Endothelial cell of umbilical vein (primary cell): ENCODE measurements at regions not wholly inside any gene's neighbourhood (a gene's known extent, or its start where the extent isn't known, plus 50 kb on each side); places are given as distances from the start of the nearest gene placed in this dataset.

ENCODE experiments used
- EZH2 ChIP-seq: IDR thresholded peaks from 2 replicates; pipeline ENCODE4 v1.6.1; 2012; ENCODE audit warnings: borderline replicate concordance, low read depth, mild to moderate bottlenecking, moderate library complexity, low read length, inconsistent platforms; ENCODE audit not compliant: severe bottlenecking
- FOS ChIP-seq: IDR thresholded peaks from 2 replicates; pipeline ENCODE4 v1.6.1; 2011; ENCODE audit warnings: mild to moderate bottlenecking, low read length, moderate library complexity, borderline replicate concordance; ENCODE audit not compliant: insufficient read depth
- MYC ChIP-seq: IDR thresholded peaks from one replicate; pipeline ENCODE4 v1.6.1; 2011; ENCODE audit warnings: mild to moderate bottlenecking, low read depth, low read length
- POLR2A ChIP-seq: IDR thresholded peaks from 2 replicates; pipeline ENCODE4 v1.6.1; 2012; ENCODE audit warnings: low read depth, mild to moderate bottlenecking, control low read depth, low read length
- POLR2AphosphoS5 ChIP-seq: IDR thresholded peaks from 2 replicates; pipeline ENCODE4 v1.6.1; 2012; ENCODE audit warnings: low read depth, mild to moderate bottlenecking, control low read depth, low read length, moderate library complexity; ENCODE audit not compliant: insufficient read depth
- TF ChIP-seq, protein P1 (sequence below), 2 donors: IDR thresholded peaks; 1 replicate in 1 of 2; 2 replicates in 1 of 2; pipeline ENCODE4 v1.5.1; 2011; ENCODE audit warnings: low read length in 2 of 2, mild to moderate bottlenecking in 2 of 2, moderate library complexity in 2 of 2, control low read depth in 1 of 2, inconsistent platforms in 1 of 2, low read depth in 1 of 2; ENCODE audit not compliant: insufficient read depth in 1 of 2; ENCODE audit errors: extremely low read depth in 1 of 2
- TF ChIP-seq, protein P2 (sequence below): IDR thresholded peaks from 2 replicates; pipeline ENCODE4 v1.6.1; 2011; ENCODE audit not compliant: insufficient read depth, insufficient read length

DNA sequence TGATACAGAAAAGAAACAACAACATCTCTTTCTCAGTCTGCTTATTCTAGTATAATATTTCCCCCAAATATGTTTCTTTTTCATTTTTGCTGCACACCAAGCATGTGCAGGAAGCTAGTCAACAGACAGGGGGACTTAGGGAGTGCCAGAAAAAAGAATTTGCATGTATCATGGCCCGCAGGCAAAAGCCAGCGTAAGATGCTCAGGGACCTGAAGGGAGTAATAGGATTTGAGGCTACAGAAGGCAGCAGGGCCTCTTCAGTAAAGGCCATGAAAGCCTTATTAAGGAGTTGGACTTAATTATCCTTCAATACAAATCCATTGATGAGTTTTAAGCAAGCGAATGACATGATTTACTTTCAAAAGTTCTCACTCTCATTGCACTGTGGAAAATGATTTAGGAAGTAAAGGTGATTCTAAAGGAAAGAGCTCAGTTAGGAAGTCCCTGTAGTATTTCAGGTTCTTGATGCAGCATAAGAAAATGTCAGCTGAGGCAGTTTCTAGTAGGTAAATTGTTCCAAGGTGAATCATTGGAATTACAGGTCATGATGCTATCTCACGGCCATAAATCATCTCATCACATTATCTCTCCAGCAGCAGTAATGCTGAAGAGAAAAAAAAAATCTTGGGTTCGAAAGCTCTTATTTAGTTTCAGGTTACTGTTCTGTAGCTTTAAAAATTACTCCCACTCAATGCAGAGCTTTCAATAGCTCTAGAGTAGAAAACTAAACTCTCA, 94.8 kb downstream of the PTCHD4 start:
- TF ChIP-seq, protein P1, sequence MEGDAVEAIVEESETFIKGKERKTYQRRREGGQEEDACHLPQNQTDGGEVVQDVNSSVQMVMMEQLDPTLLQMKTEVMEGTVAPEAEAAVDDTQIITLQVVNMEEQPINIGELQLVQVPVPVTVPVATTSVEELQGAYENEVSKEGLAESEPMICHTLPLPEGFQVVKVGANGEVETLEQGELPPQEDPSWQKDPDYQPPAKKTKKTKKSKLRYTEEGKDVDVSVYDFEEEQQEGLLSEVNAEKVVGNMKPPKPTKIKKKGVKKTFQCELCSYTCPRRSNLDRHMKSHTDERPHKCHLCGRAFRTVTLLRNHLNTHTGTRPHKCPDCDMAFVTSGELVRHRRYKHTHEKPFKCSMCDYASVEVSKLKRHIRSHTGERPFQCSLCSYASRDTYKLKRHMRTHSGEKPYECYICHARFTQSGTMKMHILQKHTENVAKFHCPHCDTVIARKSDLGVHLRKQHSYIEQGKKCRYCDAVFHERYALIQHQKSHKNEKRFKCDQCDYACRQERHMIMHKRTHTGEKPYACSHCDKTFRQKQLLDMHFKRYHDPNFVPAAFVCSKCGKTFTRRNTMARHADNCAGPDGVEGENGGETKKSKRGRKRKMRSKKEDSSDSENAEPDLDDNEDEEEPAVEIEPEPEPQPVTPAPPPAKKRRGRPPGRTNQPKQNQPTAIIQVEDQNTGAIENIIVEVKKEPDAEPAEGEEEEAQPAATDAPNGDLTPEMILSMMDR (IDR thresholded peaks at IDR 0.05; ENCODE audit: extremely low read depth in 1 of 2, insufficient read depth in 1 of 2, low read depth in 1 of 2, low read length in 2 of 2), result no peak
- TF ChIP-seq MYC (no peak), POLR2A (no peak), POLR2AphosphoS5 (no peak), EZH2 (no peak), FOS (no peak)
- TF ChIP-seq, protein P2, sequence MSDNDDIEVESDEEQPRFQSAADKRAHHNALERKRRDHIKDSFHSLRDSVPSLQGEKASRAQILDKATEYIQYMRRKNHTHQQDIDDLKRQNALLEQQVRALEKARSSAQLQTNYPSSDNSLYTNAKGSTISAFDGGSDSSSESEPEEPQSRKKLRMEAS, result no peak
